AG04450 (cell line): ENCODE measurements at regions not wholly inside any gene's neighbourhood (a gene's known extent, or its start where the extent isn't known, plus 50 kb on each side); places are given as distances from the start of the nearest gene placed in this dataset.

ENCODE experiments used
- CTCF ChIA-PET: fragments of 300-600, 350-600 bp; formaldehyde crosslinking; extraction: SDS; loops from one replicate; lab custom pipeline; 2022; ENCODE audit warnings: antibody characterized with exemption, inconsistent platforms; lab: Charles Lee
- POLR2A ChIA-PET: fragments of 350-600 bp; formaldehyde crosslinking; extraction: SDS; loops from one replicate; lab custom pipeline; 2021; ENCODE audit warnings: antibody characterized with exemption, inconsistent platforms; lab: Yijun Ruan, JAX
- DNase-seq: peaks from one replicate; pipeline ENCODE4 v3.0.0-alpha.2; 2011; ENCODE audit warnings: low read depth, low spot score
- H3K27ac ChIP-seq: one replicate; pipeline ENCODE4 v1.5.1; 2012; ENCODE audit warnings: low read depth, low read length, control low read depth
- H3K27me3 ChIP-seq: one replicate; pipeline ENCODE4 v1.6.0; 2012; ENCODE audit warnings: low read length; ENCODE audit not compliant: control insufficient read depth, insufficient read depth
- H3K4me3 ChIP-seq: 2 replicates; pipeline ENCODE4 v1.5.1; 2011; ENCODE audit warnings: mild to moderate bottlenecking, low read depth, low read length, control low read depth
- H3K9me3 ChIP-seq: 2 replicates; pipeline ENCODE4 v1.5.1; 2012; ENCODE audit warnings: low read length; ENCODE audit not compliant: control insufficient read depth, insufficient read depth
- TF ChIP-seq, protein P1 (sequence below): IDR thresholded peaks from 2 replicates; pipeline ENCODE4 v1.5.1; 2011; ENCODE audit warnings: low read depth, low read length, control low read depth, inconsistent platforms

DNA sequence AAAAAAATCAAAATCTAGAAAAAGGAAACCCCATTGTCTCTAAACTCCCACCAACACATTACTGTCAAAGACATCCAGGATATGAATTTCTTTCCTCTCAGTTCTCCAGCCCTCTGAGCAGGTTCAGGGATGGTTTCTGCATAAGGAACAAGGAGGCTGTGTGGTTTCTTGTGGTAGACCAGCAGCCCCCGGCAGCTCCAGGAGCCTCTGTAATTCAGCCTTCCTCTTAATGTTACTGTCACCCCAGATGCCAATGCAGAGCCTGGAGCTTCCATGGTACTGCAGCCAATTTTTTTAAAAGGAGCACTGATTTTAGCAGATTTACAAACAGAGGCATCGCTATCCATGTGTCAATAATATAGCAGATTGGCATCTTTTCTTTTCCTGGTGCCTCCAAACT lies 100.6 kb upstream of the FAM216B start:
- ChIA-PET POLR2A (no interaction called here), CTCF (no interaction called here)
- H3K9me3 ChIP-seq: no peaks in the 10 kb centered on the region; the same call in 1 of the 2 replicates
- no peaks in the 10 kb centered on the region for H3K27me3 ChIP-seq
- TF ChIP-seq, protein P1, sequence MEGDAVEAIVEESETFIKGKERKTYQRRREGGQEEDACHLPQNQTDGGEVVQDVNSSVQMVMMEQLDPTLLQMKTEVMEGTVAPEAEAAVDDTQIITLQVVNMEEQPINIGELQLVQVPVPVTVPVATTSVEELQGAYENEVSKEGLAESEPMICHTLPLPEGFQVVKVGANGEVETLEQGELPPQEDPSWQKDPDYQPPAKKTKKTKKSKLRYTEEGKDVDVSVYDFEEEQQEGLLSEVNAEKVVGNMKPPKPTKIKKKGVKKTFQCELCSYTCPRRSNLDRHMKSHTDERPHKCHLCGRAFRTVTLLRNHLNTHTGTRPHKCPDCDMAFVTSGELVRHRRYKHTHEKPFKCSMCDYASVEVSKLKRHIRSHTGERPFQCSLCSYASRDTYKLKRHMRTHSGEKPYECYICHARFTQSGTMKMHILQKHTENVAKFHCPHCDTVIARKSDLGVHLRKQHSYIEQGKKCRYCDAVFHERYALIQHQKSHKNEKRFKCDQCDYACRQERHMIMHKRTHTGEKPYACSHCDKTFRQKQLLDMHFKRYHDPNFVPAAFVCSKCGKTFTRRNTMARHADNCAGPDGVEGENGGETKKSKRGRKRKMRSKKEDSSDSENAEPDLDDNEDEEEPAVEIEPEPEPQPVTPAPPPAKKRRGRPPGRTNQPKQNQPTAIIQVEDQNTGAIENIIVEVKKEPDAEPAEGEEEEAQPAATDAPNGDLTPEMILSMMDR: no peak
- H3K27ac ChIP-seq: no peak overlapping the region
- no peak for DNase-seq
- H3K4me3 ChIP-seq: no peak overlapping the region

GRCh38 chr13:42681326-42682100 lies 99.9 kb upstream of the FAM216B start:
- Histone ChIP-seq H3K27ac (no peak overlapping the region), H3K27me3 (no peaks in the 10 kb centered on the region), H3K4me3 (no peak overlapping the region), H3K9me3 (no peaks in the 10 kb centered on the region)
- no peak for DNase-seq
- TF ChIP-seq, protein P1: no peak
- ChIA-PET POLR2A (no interaction called here), CTCF (interaction anchor here (0.8 to 1.0 kb wide), 2 partner anchors 9 to 40 kb away, joined by 3 read pairs; no protein-coding TSS in a partner anchor)

GRCh38 chr13:42684226-42684625 lies 97.2 kb upstream of the FAM216B start:
- DNase-seq: no peak
- Histone ChIP-seq H3K9me3 (no peaks in the 10 kb centered on the region), H3K4me3 (no peak overlapping the region), H3K27ac (no peak overlapping the region), H3K27me3 (no peaks in the 10 kb centered on the region)
- ChIA-PET POLR2A (no interaction called here), CTCF (no interaction called here)
- TF ChIP-seq, protein P1: no peak

GRCh38 chr13:42685751-42686150 lies 95.6 kb upstream of the FAM216B start:
- DNase-seq: no peak
- no peak overlapping the region for H3K4me3 ChIP-seq
- H3K9me3 ChIP-seq: no peaks in the 10 kb centered on the region
- no peak overlapping the region for H3K27ac ChIP-seq
- no peaks in the 10 kb centered on the region for H3K27me3 ChIP-seq
- TF ChIP-seq, protein P1: no peak
- CTCF ChIA-PET: no interaction called here
- POLR2A ChIA-PET: no interaction called here

- no peak for DNase-seq
- ChIA-PET POLR2A (no interaction called here), CTCF (no interaction called here)
- TF ChIP-seq, protein P1: no peak
- Histone ChIP-seq H3K9me3 (no peaks in the 10 kb centered on the region), H3K27me3 (no peaks in the 10 kb centered on the region), H3K27ac (no peak overlapping the region), H3K4me3 (no peak overlapping the region)
Observed at GRCh38 chr13:42686165-42686564, 95.2 kb upstream of the FAM216B start.
